ENCODE measurements at regions not wholly inside any gene's neighbourhood (a gene's known extent, or its start where the extent isn't known, plus 50 kb on each side); places are given as distances from the start of the nearest gene placed in this dataset.

DNA sequence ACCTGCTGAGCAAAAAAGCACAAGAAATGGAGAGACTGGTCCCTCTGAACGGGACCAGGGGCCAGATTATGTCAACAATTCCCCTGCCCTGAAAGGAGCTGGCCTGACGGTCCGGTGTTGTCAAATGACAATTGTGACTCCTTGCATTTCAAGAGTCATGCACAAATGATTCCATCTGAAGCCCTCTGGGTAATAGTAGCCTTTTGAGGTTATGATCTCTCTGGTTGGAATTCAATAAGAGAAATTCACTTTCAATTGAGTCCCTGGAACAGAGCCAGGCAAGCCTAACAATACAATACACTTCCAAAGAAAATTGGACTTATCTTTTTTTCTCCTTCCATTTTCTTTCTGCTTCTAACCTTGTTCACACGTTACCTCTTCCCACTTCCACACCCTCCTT lies 116.9 kb downstream of the C1D start:
- Mint-ChIP-seq H3K9me3 (peaks cover 9% of the 10 kb centered on the region), H3K27me3 (peaks cover 9% of the 10 kb centered on the region), H3K36me3 (ENCODE audit: low read depth) (no peaks in the 10 kb centered on the region), H3K4me1 (ENCODE audit: low read depth) (peaks cover 12% of the 10 kb centered on the region), H3K4me3 (no peak overlapping the region), H3K27ac (no peak overlapping the region)
- ChIA-PET CTCF (interaction anchor here (1.4 kb wide), 1 partner anchor 85 kb away, joined by 4 read pairs; no protein-coding TSS in a partner anchor), POLR2A (no interaction called here)
- ATAC-seq: no peak
- intact Hi-C loops (cut with micrococcal nuclease): no loop called here
- DNase-seq: no peak
- TF ChIP-seq, protein P1, sequence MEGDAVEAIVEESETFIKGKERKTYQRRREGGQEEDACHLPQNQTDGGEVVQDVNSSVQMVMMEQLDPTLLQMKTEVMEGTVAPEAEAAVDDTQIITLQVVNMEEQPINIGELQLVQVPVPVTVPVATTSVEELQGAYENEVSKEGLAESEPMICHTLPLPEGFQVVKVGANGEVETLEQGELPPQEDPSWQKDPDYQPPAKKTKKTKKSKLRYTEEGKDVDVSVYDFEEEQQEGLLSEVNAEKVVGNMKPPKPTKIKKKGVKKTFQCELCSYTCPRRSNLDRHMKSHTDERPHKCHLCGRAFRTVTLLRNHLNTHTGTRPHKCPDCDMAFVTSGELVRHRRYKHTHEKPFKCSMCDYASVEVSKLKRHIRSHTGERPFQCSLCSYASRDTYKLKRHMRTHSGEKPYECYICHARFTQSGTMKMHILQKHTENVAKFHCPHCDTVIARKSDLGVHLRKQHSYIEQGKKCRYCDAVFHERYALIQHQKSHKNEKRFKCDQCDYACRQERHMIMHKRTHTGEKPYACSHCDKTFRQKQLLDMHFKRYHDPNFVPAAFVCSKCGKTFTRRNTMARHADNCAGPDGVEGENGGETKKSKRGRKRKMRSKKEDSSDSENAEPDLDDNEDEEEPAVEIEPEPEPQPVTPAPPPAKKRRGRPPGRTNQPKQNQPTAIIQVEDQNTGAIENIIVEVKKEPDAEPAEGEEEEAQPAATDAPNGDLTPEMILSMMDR (IDR thresholded peaks at IDR 0.05): no peak

DNA sequence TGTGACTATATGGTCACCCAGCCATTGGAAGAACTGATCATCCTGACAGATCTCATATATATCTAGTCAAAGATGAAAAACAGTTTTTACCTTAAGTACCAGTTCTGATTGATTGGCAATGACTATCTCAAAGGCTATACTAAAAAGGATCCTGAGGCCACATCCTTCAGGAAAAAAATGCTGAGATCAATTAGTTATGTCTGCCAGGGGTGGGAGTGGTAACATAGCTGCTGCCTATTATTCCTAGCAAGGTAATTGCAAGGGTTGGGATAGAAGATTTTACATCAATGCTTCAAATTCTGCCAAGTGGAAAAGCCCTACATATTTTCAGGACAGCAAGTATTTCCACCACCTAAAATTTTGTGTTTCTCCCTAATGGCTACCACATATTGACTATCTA lies 114.7 kb downstream of the C1D start:
- H3K27me3 Mint-ChIP-seq: peaks cover 3% of the 10 kb centered on the region
- no peak overlapping the region for H3K4me3 Mint-ChIP-seq
- H3K9me3 Mint-ChIP-seq: peaks cover 4% of the 10 kb centered on the region
- intact Hi-C loops (cut with micrococcal nuclease): no loop called here
- no peak overlapping the region for H3K27ac Mint-ChIP-seq
- POLR2A ChIA-PET: no interaction called here
- peaks cover 12% of the 10 kb centered on the region for H3K4me1 Mint-ChIP-seq (ENCODE audit: low read depth)
- ATAC-seq (no peak), DNase-seq (no peak)
- CTCF ChIA-PET: no interaction called here
- TF ChIP-seq, protein P1 (IDR thresholded peaks at IDR 0.05): no peak
- H3K36me3 Mint-ChIP-seq (ENCODE audit: low read depth): no peaks in the 10 kb centered on the region

DNA sequence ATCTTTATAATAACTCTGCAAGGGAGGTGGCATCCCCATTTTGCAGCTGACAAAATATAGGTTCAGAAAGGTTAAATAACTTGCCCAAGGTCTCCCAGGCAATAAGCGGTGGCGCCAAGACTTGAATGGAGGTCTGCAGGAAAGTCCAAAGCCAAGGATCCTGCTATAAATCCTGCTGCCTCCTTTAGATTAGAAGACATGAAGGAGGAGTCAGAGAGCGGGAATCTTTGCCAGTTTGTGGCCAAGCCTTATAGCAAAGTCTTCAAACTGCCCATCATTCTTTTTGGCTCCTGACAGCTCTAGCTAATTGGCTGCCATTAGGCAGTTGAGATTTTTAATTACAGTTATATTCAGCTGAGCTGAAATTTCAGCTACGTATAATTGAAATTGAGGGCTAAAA lies 114.3 kb downstream of the C1D start:
- intact Hi-C loops (cut with micrococcal nuclease): no loop called here
- Mint-ChIP-seq H3K4me1 (ENCODE audit: low read depth) (peaks cover 12% of the 10 kb centered on the region), H3K27me3 (peaks cover 1% of the 10 kb centered on the region), H3K27ac (no peak overlapping the region), H3K9me3 (no peaks in the 10 kb centered on the region), H3K4me3 (no peak overlapping the region), H3K36me3 (ENCODE audit: low read depth) (no peaks in the 10 kb centered on the region)
- ATAC-seq: no peak
- ChIA-PET POLR2A (no interaction called here), CTCF (no interaction called here)
- DNase-seq: no peak
- TF ChIP-seq, protein P1 (IDR thresholded peaks at IDR 0.05): no peak

DNA sequence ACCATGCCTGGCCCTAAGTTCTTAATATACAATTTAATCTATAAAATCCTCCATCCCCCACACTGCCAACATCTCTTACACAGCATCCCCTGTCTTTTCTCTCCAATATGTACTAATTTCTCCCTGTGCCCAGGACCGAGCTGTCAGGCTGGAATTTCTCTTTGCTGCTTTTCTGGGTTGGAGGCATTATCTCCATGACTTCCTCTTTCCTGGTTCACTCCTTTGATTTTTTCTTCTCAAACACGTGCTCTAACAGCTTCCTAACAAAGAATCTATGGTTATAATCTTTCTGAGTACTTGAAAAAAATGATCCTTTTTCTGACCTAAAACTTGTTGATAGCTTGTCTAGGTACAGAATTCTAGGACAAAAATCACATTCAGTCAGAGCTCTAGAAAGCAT lies 112.8 kb downstream of the C1D start:
- Mint-ChIP-seq H3K4me1 (ENCODE audit: low read depth) (peaks cover 12% of the 10 kb centered on the region), H3K27me3 (peaks cover 1% of the 10 kb centered on the region), H3K27ac (no peak overlapping the region), H3K36me3 (ENCODE audit: low read depth) (no peaks in the 10 kb centered on the region), H3K9me3 (no peaks in the 10 kb centered on the region), H3K4me3 (no peak overlapping the region)
- ChIA-PET POLR2A (no interaction called here), CTCF (no interaction called here)
- TF ChIP-seq, protein P1 (IDR thresholded peaks at IDR 0.05): no peak
- intact Hi-C loops (cut with micrococcal nuclease): no loop called here
- DNase-seq: no peak
- no peak for ATAC-seq

DNA sequence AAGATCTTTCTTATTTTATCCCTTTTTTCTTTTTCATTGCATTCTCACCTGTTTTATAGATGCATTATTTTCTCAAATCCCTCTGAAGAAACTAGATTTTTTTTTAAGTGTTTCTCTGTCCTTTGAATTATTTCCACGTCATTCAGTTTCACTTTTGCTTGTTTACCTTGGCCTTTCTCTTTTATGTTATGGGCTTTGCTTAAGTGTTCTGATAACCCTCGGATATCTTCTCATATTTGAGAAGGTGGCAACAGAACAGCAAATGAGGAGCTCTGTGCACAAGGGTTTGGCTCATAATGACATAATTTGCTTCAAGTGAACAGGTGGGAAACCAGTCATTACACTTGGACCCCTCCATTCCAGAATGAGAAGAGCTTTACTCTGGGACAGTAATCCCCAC lies 111.9 kb downstream of the C1D start:
- peaks cover 5% of the 10 kb centered on the region for H3K27me3 Mint-ChIP-seq
- no peak overlapping the region for H3K27ac Mint-ChIP-seq
- ChIA-PET POLR2A (no interaction called here), CTCF (interaction anchor here (1.5 kb wide), 1 partner anchor 17 kb away, joined by 3 read pairs; no protein-coding TSS in a partner anchor)
- peaks cover 12% of the 10 kb centered on the region for H3K4me1 Mint-ChIP-seq (ENCODE audit: low read depth)
- TF ChIP-seq, protein P1 (IDR thresholded peaks at IDR 0.05): no peak
- no peak overlapping the region for H3K4me3 Mint-ChIP-seq
- no peaks in the 10 kb centered on the region for H3K9me3 Mint-ChIP-seq
- DNase-seq: no peak
- intact Hi-C loops (cut with micrococcal nuclease): no loop called here
- ATAC-seq: no peak
- H3K36me3 Mint-ChIP-seq (ENCODE audit: low read depth): no peaks in the 10 kb centered on the region
